H1 (cell line): ENCODE measurements at regions not wholly inside any gene's neighbourhood (a gene's known extent, or its start where the extent isn't known, plus 50 kb on each side); places are given as distances from the start of the nearest gene placed in this dataset.

ENCODE experiments used
- BRCA1 ChIP-seq: IDR thresholded peaks from 2 replicates; pipeline ENCODE4 v1.6.1; 2012; ENCODE audit warnings: low read depth, low read length, improper control_type of control experiment
- POLR2A ChIP-seq, 2 experiments: IDR thresholded peaks; 1 replicate in 1 of 2; 2 replicates in 1 of 2; pipeline ENCODE4 v1.6.1; 2011; ENCODE audit warnings: low read depth in 2 of 2, low read length in 2 of 2, mild to moderate bottlenecking in 2 of 2; ENCODE audit errors: control extremely low read depth in 1 of 2
- POLR2AphosphoS5 ChIP-seq: IDR thresholded peaks from 2 replicates; pipeline ENCODE4 v1.6.1; 2011; ENCODE audit warnings: low read depth, low read length
- TF ChIP-seq, protein P1 (sequence below): IDR thresholded peaks from 2 replicates; pipeline ENCODE4 v1.6.1; 2011; ENCODE audit warnings: low read length, improper control_type of control experiment
- TF ChIP-seq, protein P2 (sequence below), 3 experiments: IDR thresholded peaks; 1 replicate in 2 of 3; 2 replicates in 1 of 3; pipeline versions ENCODE4 v1.5.1 to v1.6.1; 2011; ENCODE audit warnings: low read length in 3 of 3, mild to moderate bottlenecking in 3 of 3, inconsistent platforms in 2 of 3, low read depth in 1 of 3, moderate library complexity in 1 of 3; ENCODE audit not compliant: insufficient read depth in 1 of 3; ENCODE audit errors: control extremely low read depth in 1 of 3

DNA sequence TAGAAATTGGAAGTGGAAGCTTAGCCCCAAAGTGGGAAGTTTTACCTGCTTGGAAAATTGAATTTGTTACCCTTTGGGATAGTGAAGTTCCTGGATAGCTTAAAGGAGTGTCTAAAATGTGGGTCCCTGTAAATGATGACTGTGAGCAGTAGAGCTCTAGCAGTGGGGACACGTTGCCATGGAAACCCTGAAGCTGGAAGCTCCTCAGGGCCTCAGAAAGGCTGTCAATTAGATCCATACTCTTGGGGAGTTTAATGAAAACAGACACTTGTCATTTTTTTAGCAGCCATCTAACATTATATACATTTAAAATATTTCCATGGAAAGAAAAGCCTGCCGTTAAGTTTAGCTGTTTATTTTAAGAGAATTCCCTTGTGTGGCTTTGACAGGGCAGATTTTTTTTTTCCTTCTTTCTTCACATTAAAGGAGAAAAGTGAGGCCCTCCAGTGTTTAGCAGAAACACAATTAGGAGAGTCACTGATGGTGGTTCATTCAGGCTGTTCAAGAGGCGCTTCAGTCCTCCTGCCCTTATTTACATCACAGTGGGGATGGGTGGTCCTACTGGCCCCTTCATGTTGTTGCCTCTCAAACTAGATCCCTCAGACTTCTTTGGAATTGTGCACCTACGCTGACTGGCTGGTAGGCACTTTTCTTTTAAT lies 518.4 kb downstream of the CCSER2 start:
- TF ChIP-seq, protein P1, sequence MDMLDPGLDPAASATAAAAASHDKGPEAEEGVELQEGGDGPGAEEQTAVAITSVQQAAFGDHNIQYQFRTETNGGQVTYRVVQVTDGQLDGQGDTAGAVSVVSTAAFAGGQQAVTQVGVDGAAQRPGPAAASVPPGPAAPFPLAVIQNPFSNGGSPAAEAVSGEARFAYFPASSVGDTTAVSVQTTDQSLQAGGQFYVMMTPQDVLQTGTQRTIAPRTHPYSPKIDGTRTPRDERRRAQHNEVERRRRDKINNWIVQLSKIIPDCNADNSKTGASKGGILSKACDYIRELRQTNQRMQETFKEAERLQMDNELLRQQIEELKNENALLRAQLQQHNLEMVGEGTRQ = no peak
- TF ChIP-seq POLR2AphosphoS5 = no peak
- TF ChIP-seq POLR2A (IDR thresholded peaks at IDR 0.05; ENCODE audit: control extremely low read depth in 1 of 2, low read depth in 2 of 2, low read length in 2 of 2) = no peak
- TF ChIP-seq, protein P2, sequence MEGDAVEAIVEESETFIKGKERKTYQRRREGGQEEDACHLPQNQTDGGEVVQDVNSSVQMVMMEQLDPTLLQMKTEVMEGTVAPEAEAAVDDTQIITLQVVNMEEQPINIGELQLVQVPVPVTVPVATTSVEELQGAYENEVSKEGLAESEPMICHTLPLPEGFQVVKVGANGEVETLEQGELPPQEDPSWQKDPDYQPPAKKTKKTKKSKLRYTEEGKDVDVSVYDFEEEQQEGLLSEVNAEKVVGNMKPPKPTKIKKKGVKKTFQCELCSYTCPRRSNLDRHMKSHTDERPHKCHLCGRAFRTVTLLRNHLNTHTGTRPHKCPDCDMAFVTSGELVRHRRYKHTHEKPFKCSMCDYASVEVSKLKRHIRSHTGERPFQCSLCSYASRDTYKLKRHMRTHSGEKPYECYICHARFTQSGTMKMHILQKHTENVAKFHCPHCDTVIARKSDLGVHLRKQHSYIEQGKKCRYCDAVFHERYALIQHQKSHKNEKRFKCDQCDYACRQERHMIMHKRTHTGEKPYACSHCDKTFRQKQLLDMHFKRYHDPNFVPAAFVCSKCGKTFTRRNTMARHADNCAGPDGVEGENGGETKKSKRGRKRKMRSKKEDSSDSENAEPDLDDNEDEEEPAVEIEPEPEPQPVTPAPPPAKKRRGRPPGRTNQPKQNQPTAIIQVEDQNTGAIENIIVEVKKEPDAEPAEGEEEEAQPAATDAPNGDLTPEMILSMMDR (IDR thresholded peaks at IDR 0.05; ENCODE audit: control extremely low read depth in 1 of 3, insufficient read depth in 1 of 3, low read depth in 1 of 3, low read length in 3 of 3) = no peak
- TF ChIP-seq BRCA1 = no peak
